ENCODE measurements at regions not wholly inside any gene's neighbourhood (a gene's known extent, or its start where the extent isn't known, plus 50 kb on each side); places are given as distances from the start of the nearest gene placed in this dataset.
"Not testable (repeated sequence)": the region's sequence is repeated elsewhere in the genome, so short reads cannot be mapped to it uniquely, and the experiment has no call there.

DNA sequence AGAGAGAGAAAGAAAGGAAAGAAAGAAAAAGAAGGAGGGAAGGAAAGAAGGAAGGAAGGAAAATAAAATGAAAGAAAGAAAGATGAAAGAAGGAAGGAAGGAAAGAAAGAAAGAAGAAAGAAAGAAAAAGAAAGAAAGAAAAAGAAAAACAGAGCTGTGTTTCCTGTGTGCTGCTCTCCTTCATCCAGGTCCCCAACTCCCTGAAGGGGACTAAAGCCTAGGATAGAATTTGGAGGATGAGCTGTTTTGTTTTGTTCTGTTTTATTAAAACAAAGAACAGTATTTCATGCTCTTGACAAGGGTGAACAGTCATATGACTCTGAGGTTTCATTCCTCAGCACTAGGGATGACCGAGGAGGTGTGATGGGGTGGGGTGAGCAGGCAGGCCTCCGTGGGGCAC lies 164.8 kb upstream of the NDN start:
- no peak for DNase-seq

- DNase-seq = no peak
Observed at GRCh38 chr15:23853286-23853685, 166.2 kb upstream of the NDN start.

- no peak for DNase-seq
Observed at GRCh38 chr15:23854203-23854911, 167.3 kb upstream of the NDN start.

DNA sequence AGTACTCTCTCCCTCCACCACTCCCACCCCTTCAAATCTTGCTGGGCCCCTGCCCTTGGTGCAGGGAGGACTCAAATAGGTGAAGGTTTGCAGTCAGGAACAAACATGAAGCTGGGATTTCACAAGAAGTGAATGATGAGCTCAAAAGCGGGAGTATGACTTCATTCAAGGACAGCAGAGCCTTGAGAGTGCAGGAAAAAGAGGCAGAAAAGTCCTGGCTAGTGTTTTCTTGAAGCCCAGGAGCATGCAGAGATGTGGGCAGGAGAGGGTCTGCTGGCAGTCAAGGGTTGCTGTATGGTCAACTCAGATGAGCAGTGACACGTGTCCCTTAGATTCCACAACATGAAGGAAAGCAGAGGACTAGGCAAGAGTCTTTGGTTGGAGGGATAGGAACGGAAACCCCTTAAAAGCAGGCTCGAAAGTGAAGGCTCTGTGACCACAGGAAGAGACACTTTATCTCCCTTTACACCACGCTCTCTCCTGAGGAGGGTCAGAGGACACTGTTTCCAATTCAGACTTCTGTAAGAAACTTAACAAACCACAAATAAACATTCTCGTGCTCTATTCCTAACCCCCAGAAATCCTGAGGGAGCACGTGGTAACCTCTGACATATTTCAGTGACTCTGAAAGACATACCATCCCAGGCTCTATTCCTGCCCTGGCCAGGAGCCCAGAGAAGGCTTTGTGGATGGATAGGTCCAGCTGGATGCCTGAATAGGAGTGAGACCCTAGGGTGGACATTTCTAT lies 168.0 kb upstream of the NDN start:
- no peak for DNase-seq

- no peak for DNase-seq
Observed at GRCh38 chr15:23855947-23856346, 168.8 kb upstream of the NDN start.

DNA sequence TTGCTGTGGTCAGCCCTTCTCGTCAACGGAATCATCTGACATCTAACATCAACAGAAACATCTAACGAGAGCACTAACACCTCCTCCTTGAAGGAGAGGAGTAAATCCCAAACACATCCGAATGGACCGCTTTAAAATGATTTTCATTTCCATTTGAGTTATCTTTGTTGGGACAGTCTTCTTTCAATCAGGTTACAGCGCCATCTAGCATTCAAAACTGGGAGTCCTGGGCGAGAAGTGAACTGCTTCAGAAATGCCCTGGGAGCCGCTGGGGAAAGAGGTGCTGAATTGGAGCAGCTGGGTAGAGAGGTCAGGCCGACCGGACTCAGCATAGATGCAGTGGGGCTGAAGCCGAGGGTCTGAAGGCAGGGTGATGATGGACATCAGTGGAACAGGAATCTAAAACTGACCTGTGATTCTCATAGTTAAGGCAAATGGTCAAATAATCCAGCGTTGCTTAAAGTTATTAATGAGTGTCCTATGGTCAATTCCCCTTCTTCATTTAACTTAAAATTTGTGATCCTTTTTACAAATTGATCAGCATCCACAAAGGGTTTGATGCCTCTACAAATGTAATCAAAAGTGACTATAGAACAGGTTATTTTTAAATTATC lies 170.0 kb upstream of the NDN start:
- DNase-seq = peak; percentile 22

DNA sequence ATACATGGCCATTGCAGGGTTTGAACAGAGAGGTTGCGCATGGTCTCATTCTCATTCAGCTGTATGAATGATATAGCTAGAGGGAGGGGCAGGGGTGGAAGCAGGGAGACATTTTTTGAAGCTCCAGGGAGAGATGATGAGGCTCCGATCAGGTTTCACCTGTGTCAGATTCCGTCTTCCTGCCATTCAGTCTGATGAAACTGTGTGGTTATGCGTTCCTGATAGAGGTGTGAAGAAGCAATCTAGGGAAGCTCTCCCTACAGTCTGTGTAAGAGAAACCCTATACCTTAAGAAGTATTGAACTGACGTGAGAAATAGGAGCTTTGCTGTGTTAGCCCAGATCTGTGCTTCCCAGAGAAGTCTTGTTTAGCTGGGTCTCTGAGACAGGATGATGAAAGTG lies 171.9 kb upstream of the NDN start:
- no peak for DNase-seq

DNA sequence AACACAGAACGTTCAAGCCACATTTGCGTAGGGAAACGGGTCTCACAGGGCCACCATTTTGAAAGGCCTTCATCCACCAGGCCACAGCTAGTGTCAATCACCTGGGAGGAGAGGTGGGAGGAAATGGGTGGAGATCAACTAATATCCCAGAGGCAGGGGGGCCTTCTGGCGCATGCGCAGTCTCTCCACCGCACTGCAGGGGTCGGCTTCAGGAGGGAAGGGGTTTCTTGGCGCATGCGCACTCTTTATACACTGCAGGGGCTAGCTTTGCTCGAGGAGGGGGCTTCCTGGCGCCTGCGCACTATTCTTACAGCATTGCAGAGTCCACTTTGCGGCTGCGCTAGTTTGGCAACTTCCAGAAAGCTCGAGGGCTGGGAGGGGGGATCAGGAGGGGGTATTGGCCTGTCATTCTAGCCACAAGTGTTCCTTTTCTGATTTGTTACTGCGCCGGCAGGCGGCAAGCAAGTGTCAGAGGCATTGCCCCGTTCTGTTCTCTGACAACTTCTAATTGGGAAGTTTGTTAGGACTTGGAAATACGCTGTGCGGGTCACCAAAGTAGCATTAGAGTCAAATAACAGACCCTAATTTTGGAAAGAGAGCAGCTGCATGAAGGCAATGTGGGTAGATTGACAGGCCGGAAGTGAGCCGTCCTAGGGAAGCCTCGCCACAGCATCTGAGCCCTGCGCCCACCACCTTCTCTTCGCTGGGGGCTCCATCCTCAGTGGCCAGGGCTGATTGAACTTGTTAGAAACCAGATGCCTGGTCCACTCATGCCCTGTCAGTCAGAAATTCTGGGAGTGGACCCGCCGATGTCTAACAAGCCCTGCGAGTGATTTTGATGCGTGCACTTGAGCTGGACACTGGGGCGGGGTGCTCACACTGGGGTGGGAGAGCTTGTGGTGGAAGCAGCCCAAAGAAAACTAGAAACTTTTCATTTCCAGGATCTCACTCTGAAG lies 173.5 kb upstream of the NDN start:
- DNase-seq = no peak

- DNase-seq = no peak
Observed at GRCh38 chr15:23866832-23867231, 179.7 kb upstream of the NDN start.

GRCh38 chr15:23869396-23869795 lies 182.3 kb upstream of the NDN start:
- no peak for DNase-seq

- not testable (repeated sequence) for DNase-seq
Observed at GRCh38 chr15:23873613-23874012, 186.5 kb upstream of the NDN start.

GRCh38 chr15:23877502-23878412 lies 190.7 kb upstream of the NDN start:
- DNase-seq = peak; percentile 67

DNA sequence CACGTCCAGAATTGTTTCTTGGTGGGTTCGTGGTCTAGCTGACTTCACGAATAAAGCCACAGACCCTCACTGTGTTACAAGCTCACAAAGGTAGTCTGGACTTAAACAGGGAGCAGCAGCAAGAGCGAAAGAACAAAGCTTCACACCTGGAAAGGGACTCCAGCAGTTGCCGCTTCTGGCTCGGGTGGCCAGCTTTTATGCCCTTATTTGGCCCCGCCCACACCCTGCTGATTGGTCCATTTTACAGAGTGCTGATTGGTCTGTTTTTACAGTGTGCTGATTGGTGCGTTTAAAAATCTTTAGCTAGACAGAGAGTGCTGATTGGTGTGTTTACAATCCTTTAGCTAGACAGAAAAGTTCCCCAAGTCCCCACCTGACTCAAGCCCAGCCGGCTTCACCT lies 194.2 kb upstream of the NDN start:
- DNase-seq = no peak

GRCh38 chr15:23890218-23890617 lies 203.1 kb upstream of the NDN start:
- no peak for DNase-seq

DNA sequence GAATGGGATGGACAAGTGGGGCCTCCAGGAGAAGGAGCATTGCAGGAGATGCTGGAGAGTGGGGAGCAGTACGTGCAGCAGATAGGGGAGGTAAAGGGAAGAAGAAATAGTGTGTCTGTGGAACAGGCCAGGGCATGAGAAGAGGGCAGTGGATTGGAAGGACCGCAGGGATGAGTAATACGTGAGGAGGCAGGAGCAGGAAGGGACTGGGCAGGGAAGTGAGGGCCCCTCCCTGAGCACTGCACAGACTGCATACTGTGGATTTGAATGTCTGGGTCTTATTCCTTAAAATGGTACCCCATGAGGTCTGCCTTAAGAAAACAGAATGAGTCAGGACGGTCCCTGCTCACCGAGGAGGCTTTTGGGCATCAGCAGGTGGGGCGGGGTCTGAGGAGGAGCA lies 210.0 kb upstream of the NDN start:
- no peak for DNase-seq

DNA sequence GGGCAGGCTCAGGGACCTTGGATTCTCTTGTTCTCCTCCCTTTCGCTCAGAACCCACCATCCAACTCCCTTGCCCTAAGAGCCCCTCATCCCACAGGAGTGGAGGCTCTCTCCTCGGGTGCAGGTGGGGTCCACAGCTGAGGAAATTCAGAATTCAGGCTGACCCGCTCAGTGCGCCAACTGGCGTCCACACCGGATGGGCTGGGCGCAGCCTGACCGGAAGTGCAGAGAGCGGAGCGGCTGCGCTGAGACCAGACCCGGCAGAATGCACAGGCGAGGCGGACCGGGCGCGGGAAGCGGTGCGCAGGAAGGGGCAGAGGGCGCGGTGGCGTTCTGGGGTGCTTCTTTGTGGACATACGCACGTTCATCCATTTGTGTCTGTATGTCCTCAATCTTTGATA lies 210.4 kb upstream of the NDN start:
- no peak for DNase-seq

GRCh38 chr15:23910030-23910429 lies 222.9 kb upstream of the NDN start:
- DNase-seq = no peak

GRCh38 chr15:23912191-23912590 lies 225.1 kb upstream of the NDN start:
- no peak for DNase-seq

GRCh38 chr15:23913081-23913480 lies 226.0 kb upstream of the NDN start:
- DNase-seq = no peak

DNA sequence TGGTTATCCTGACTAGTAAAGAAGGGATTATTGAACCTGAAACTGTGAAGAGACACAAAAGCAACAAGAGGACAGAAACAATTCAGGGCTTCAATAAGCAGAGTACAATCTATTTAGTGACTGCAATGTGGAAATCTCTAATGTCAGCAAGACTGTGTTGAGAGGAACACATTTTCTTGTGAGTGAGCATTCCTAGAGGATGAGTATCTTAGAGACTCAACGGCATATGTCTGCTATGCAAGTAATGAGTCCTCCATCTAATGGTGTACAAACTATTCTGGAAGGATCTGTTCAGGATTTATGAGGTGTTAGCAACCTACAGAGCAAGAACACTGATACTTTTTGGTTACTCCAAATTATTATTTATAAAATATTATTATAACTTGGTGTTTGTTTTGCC lies 226.5 kb upstream of the NDN start:
- no peak for DNase-seq

GRCh38 chr15:23924686-23925085 lies 237.6 kb upstream of the NDN start:
- DNase-seq = no peak

GRCh38 chr15:23954931-23955330 lies 267.8 kb upstream of the NDN start:
- no peak for DNase-seq

Measured in activated CD4-positive, alpha-beta T cell treated with anti-CD3 and anti-CD28 coated beads for 48 hours (primary cell).